ENCODE measurements at regions not wholly inside any gene's neighbourhood (a gene's known extent, or its start where the extent isn't known, plus 50 kb on each side); places are given as distances from the start of the nearest gene placed in this dataset.

- no peak for TF ChIP-seq POLR2A (IDR thresholded peaks at IDR 0.05)
- TF ChIP-seq CTCF (IDR thresholded peaks at IDR 0.05) = no peak
Observed at GRCh38 chr9:90985631-90986030, 184.0 kb downstream of the SYK start.
